ENCODE measurements at regions not wholly inside any gene's neighbourhood (a gene's known extent, or its start where the extent isn't known, plus 50 kb on each side); places are given as distances from the start of the nearest gene placed in this dataset.

DNA sequence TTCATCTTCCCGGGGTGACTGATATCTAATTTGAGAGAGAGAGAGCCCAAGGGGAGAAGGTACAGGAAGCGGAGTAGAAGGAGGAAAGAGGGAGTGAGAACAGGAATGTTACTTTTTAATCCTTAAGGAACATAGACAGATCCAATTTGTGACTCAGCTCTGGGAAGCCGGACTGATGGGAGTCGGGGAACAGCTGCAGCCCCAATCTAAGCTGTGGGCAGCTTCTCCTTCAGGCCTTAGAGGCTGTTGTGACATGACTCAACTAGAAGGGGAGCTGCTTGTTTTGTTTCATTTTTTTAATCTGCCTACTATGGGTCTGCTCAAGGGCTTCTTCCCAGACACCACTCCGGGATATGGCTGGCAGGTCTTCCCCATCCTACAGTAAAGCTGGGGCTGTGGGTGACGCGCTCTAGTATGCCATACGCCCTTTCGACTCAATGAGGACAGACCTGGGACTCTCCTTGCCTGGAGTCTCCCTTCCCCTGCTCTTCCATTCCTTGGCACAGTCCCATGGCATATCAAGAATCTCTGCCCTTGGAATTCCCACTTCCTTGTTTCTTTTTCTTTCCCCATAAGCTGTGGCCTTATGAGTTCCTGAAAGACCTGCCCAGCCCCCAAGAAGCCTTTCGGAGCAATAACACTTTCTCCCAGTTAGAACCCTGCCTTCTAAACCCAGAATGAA lies 103.3 kb upstream of the AKIP1 start:
- WGBS (ENCODE audit: insufficient coverage): 86% methylated on average over 9 of the region's 10 CpGs
- no peak overlapping the region for H3K27ac ChIP-seq (ENCODE audit: low read length in 2 of 2)
- no peaks in the 10 kb centered on the region for H3K9me3 Mint-ChIP-seq (ENCODE audit: insufficient read depth)
- DNase-seq (no peak), ATAC-seq (ENCODE audit: low read depth) (no peak)
- peaks cover 7% of the 10 kb centered on the region for H3K4me1 Mint-ChIP-seq
- H3K4me1 ChIP-seq (ENCODE audit: control insufficient read depth in 2 of 2, insufficient read depth in 2 of 2, low read length in 2 of 2): peaks cover 5 to 8% of the 10 kb centered on the region in 2 donors
- H3K27me3 Mint-ChIP-seq: peaks cover 16% of the 10 kb centered on the region
- no peak overlapping the region for H3K27ac Mint-ChIP-seq
- no peak overlapping the region for H3K4me3 Mint-ChIP-seq
- no peak overlapping the region for H3K4me3 ChIP-seq (ENCODE audit: control extremely low read depth in 1 of 5, extremely low read depth in 1 of 5, insufficient read depth in 1 of 5, low read depth in 2 of 5, low read length in 4 of 5)
- peaks cover 0 to 22% (median 6%) of the 10 kb centered on the region in 4 experiments for H3K27me3 ChIP-seq (replicated peaks in 1 of 4; ENCODE audit: control extremely low read depth in 1 of 4, control insufficient read depth in 3 of 4, insufficient read depth in 4 of 4, low read length in 3 of 4)
- intact Hi-C loops (cut with micrococcal nuclease): no loop called here
- ChIA-PET CTCF (no interaction called here), POLR2A (no interaction called here)
- H2AFZ ChIP-seq (ENCODE audit: insufficient read depth, low read depth, low read length, poor library complexity, severe bottlenecking): no peak overlapping the region
- H3K79me2 ChIP-seq (ENCODE audit: control insufficient read depth, insufficient read depth, low read length): no peaks in the 10 kb centered on the region
- H3K9me3 ChIP-seq (ENCODE audit: control extremely low read depth in 1 of 3, control insufficient read depth in 2 of 3, insufficient read depth in 1 of 3, low read length in 2 of 3): no peaks in the 10 kb centered on the region
- no peak overlapping the region for H3K4me2 ChIP-seq (replicated peaks; ENCODE audit: low read depth, low read length, poor library complexity, severe bottlenecking)
- no peak overlapping the region for H3K9ac ChIP-seq (ENCODE audit: low read length)
- H3K36me3 ChIP-seq (replicated peaks in 1 of 2; ENCODE audit: control extremely low read depth in 1 of 2, control insufficient read depth in 1 of 2, extremely low read depth in 1 of 2, insufficient read depth in 2 of 2, low read length in 1 of 2): no peaks in the 10 kb centered on the region
- no peaks in the 10 kb centered on the region for H4K20me1 ChIP-seq (ENCODE audit: control insufficient read depth, insufficient read depth, low read length, poor library complexity, severe bottlenecking)
- TF ChIP-seq EZH2 (IDR thresholded peaks at IDR 0.05; ENCODE audit: borderline replicate concordance, insufficient read depth, low read depth, low read length, poor library complexity, severe bottlenecking) (no peak), CTCF (IDR thresholded peaks at IDR 0.05) (no peak)

GRCh38 chr11:8808226-8808585 lies 102.8 kb upstream of the AKIP1 start:
- Histone ChIP-seq H3K9ac (ENCODE audit: low read length) (no peak overlapping the region), H3K4me1 (ENCODE audit: control insufficient read depth in 2 of 2, insufficient read depth in 2 of 2, low read length in 2 of 2) (peaks cover 8 to 11% of the 10 kb centered on the region in 2 donors), H2AFZ (ENCODE audit: insufficient read depth, low read depth, low read length, poor library complexity, severe bottlenecking) (no peak overlapping the region), H3K79me2 (ENCODE audit: control insufficient read depth, insufficient read depth, low read length) (no peaks in the 10 kb centered on the region), H3K4me2 (replicated peaks; ENCODE audit: low read depth, low read length, poor library complexity, severe bottlenecking) (no peak overlapping the region), H3K9me3 (ENCODE audit: control extremely low read depth in 1 of 3, control insufficient read depth in 2 of 3, insufficient read depth in 1 of 3, low read length in 2 of 3) (no peaks in the 10 kb centered on the region), H4K20me1 (ENCODE audit: control insufficient read depth, insufficient read depth, low read length, poor library complexity, severe bottlenecking) (no peaks in the 10 kb centered on the region), H3K27me3 (replicated peaks in 1 of 4; ENCODE audit: control extremely low read depth in 1 of 4, control insufficient read depth in 3 of 4, insufficient read depth in 4 of 4, low read length in 3 of 4) (peaks cover 0 to 22% (median 6%) of the 10 kb centered on the region in 4 experiments), H3K36me3 (replicated peaks in 1 of 2; ENCODE audit: control extremely low read depth in 1 of 2, control insufficient read depth in 1 of 2, extremely low read depth in 1 of 2, insufficient read depth in 2 of 2, low read length in 1 of 2) (no peaks in the 10 kb centered on the region), H3K27ac (ENCODE audit: low read length in 2 of 2) (no peak overlapping the region), H3K4me3 (ENCODE audit: control extremely low read depth in 1 of 5, extremely low read depth in 1 of 5, insufficient read depth in 1 of 5, low read depth in 2 of 5, low read length in 4 of 5) (no peak overlapping the region)
- Mint-ChIP-seq H3K4me3 (no peak overlapping the region), H3K9me3 (ENCODE audit: insufficient read depth) (no peaks in the 10 kb centered on the region), H3K4me1 (peaks cover 9% of the 10 kb centered on the region), H3K27me3 (peaks cover 16% of the 10 kb centered on the region), H3K27ac (no peak overlapping the region)
- CTCF ChIA-PET: no interaction called here
- WGBS (ENCODE audit: insufficient coverage): 92% methylated on average over 2 of the region's 4 CpGs
- TF ChIP-seq CTCF (IDR thresholded peaks at IDR 0.05) (no peak), EZH2 (IDR thresholded peaks at IDR 0.05; ENCODE audit: borderline replicate concordance, insufficient read depth, low read depth, low read length, poor library complexity, severe bottlenecking) (no peak)
- intact Hi-C loops (cut with micrococcal nuclease): no loop called here
- POLR2A ChIA-PET: no interaction called here
- DNase-seq (no peak), ATAC-seq (ENCODE audit: low read depth) (no peak)

Measured in B cell (primary cell).